ENCODE measurements at regions not wholly inside any gene's neighbourhood (a gene's known extent, or its start where the extent isn't known, plus 50 kb on each side); places are given as distances from the start of the nearest gene placed in this dataset.

DNA sequence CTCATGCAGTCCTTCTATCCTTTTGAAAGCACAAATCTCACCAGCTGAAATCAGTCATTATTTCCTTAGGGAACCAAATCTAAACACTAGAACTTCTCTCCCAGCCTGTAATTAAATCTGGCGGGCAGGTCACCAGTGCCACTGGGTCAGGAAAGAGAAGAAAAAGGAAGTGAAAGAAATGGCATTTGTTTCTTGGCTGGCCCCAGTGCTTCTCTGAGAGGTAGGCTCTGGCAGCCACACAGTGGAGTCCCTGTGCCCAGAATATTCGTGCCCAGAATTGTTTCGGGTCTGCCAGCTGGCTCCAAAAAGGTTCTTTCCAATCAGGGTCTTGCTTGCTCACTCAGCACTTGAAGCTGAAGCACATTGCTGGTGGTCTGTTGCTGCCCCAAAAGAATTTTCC is 133.9 kb upstream of the MTAP start:
- DNase-seq (ENCODE audit: low read depth in 3 of 3) = no peak

DNA sequence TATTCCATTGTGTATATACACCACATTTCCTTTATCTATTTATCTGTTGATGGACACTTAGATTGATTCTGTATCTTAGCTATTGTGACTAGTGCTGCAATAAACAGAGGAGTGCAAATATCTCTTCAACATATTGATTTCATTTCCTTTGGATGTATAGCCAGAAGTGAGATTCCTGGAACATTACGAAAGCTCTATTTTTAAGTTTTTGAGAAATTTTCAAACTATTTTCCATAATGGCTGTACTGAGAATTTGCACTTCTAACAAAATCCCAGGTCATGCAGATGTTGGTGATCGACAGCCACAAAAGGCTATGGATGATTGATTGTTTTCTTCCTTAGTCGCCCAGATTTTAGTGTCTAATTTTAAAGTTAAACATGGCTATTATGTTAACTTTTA is 132.7 kb upstream of the MTAP start:
- DNase-seq (ENCODE audit: low read depth in 3 of 3) = no peak

DNA sequence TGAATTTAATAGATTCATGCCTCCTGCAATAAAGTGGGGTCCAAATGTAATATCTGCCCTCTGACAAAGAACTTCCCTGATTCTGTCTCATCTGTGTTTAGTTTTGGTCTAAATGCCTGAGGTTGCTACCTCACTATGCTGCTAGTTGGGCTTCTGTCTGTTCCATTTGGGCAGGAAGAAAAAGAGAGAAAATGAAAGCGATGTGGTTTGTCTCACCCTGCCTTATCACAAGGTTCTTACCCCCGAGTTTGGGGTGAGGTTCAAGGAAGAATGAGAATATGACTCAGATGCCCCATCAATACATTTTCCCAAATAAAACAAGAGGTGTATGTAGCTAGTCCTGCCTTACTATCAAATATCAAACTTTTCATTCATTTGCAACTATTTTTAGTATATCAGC is 132.1 kb upstream of the MTAP start:
- DNase-seq (ENCODE audit: low read depth in 3 of 3) = no peak

DNA sequence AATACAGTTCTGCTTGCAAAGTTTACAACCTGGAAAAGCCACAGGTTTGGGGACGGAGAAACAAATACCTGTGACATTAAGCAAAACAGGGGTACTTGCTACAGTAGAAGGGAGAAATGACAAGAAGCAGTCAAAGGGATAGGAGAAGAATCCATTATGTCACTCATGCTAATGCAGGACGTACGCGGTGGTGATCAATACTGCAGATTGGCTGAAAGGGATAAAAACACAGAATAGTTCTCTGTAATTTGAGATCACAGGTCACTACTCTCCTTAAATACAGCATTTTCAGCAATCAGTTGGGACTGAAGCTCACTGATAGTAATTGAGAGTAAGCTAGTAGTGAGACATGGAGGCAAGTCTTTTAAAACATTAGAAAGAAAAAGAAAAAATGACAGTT is 130.3 kb upstream of the MTAP start:
- DNase-seq (ENCODE audit: low read depth in 3 of 3) = no peak

DNA sequence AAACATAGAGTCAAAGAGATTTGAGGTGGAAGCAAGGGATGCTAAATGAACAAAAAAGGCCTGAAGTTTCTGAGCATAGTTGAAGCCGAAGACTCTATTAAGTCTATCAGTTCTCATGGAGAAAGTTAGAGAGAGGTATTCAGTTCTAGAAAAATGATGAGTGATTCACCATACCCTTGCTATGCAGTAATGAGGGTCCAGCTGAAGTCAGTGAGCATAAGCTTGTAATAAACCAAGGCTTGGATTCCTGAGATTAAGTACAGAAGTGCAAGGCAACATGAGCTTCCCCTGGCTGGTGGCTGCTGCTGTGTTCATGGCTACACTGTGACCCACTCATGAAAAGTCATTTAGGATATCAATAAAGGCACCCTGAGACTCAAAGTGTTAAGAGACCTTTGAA is 129.7 kb upstream of the MTAP start:
- DNase-seq (ENCODE audit: low read depth in 3 of 3) = no peak

DNA sequence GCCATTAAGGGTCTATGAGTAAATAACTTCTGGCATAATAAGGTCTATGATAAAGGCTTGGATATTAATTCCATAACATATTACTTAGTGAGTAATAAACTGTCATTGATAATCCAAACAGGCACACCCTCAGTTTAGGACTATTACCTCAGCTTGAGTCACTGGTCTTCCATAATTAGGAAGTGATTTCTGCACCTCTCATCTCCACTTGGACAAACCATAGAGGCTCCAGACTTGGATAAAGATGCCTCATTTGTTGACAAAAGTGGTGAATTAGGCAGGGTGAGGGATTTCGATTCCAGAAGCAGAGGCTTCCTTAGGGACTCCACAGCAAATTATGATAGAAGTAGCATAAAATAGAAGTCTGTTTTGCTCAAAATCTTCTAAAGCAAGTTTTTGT is 127.5 kb upstream of the MTAP start:
- no peak for DNase-seq (ENCODE audit: low read depth in 3 of 3)

DNA sequence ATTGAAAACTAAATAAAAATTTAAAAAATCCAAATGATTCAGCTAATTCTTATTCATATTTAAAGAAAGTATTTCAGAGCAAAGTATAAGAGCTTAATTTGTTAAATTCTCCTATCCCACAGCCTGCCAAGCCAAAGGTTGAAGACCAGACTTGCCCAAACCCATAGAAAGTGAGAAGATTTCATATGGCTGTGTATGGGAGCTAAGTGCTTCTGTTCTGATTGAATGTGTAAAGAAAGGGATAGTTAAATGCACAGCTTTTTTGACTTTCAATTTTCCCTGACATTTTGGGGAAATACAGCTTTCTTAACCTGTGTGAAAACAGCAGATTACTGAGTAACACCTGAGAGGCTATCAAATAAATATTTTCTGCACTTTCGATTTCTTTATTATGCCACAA is 125.0 kb upstream of the MTAP start:
- DNase-seq (ENCODE audit: low read depth in 3 of 3) = no peak

DNA sequence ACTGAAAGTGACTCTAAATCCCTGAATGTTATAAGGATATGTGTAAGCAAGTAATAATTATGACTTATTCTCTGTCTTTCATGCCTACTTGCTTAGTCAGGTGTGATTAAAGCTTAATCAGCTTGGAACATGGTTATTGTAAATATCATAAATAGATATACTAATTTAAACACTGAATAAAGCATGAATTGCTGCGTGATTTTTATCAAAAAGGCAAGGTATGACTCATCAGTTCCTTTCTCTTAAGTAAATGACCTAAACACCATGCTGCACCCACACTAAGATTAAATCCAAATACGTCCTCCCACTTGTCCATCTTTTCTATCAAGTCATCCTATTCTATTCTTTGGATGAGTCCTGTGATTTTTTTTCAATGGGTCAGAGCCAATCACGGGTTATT is 124.6 kb upstream of the MTAP start:
- no peak for DNase-seq (ENCODE audit: low read depth in 3 of 3)

DNA sequence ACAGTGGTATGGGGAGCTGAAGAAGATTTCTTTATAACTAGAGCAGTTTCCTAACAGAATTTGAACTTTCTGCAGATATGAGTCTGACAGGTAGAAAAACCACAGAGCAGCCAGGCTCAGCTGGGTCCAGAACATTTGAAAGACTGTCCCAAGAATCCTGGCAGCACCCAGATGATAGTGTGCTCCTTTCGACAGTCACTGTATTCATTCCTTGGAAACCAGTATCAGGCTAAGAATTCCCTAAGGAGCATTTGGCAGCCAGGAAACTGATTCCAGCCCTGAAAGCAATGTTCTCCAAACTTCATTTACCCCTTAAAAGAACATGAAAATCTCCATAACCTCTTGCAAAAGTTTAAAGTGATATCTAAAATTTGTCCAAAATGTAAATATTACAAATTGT is 123.0 kb upstream of the MTAP start:
- no peak for DNase-seq (ENCODE audit: low read depth in 3 of 3)

DNA sequence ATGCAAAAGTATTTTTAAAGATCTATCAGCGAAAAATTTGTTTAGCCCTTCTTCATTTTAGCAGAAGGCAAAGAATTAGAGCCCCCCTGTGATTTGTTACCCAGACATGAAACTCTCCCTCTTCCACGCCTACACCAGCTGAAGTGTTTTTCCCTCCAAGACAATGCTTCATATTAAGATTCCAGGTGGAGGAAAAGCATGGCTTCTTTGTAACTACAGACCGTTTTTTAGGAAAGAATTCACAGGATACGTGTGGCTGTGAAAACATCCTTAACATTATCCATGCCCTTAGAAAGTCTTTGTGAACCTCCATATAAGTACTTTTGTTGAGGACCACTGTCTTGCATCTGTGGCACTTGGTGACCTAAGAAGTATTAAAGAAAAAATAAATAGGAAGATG is 121.8 kb upstream of the MTAP start:
- DNase-seq (ENCODE audit: low read depth in 3 of 3) = no peak

DNA sequence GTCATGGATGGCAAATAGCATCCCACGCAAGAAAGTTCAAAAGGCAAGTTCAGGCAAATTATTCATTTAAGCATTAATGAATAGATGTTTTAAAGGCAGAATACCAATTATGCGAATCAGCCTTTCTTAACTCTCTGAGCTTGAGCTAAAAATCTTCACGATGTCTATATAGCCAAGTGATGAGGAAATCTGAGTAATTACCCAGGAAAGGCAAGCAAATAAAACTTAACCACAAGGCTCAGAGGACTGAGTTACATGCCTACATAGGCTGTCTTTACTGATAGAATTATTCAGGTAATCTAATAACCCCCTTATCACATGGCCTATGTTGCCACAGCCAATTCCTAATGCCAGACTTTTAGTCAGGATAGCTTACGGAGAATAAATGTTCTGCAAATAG is 120.8 kb upstream of the MTAP start:
- no peak for DNase-seq (ENCODE audit: low read depth in 3 of 3)

DNA sequence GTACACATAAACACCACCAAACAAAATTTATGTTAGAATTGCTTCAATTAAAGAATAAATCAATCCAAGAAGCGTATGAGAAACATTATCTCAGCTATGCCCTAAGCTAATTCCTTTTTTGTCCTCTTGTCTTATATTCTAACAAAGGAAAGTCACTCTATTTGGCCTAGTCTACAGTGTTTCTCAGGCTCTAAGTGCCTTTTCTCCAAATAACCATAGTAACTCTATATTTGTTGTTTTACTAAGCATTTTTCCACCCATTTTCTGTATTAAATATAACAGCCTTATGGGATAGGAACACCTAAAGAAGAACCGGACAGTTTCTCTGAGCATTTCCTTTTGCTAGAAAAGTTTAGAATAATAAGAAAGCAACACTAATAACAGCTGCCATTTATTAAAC is 120.1 kb upstream of the MTAP start:
- DNase-seq (ENCODE audit: low read depth in 3 of 3) = no peak

DNA sequence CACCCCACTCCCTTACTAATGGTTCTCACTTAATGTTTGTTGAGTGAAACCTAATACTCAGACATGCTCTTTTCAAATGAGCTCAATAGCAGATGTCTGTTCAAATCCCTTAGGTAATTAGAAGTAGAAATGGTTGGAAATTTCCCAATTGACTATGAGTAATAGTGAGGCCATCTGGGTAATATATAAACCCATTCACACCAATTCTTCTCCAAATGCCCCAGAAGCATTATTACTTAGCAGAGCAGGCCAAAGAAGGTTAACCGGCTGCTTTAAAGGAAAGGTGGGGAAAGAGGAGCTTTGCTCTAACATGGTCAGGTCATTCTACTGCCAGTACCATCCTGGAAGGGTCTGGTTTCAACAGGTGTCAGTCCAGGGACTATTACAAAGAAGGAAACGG is 119.5 kb upstream of the MTAP start:
- DNase-seq (ENCODE audit: low read depth in 3 of 3) = no peak

DNA sequence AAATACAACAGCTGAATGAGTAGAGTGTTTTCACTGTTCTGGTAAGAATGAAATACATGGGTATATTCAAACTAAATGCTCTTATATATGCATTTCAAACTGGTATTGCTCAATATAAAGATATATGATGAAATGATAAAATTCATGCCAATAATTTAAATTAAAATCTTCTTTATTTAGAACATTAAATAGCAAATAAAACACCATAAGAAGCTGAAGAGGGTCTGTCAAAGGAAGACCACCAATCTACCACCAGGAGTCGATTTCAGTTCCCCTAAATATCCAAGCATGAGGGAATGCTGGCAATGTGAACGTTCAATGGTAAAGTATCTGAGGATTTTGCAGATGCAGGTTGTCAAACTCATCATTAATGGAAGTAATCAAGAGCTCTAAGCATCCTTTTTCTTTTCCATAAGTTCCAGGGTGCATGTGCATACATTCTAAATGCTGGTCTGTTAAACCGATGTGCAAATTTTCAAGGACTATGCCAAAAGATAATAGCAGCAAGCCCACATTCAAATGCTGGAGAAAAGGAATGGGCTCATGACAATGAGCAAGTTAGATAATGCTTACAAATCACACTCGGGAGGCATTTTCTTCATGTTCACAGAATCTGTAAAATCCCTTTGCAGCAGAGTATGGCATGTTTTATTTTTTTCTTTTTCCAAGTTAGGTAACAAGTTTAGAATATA is 118.8 kb upstream of the MTAP start:
- DNase-seq (ENCODE audit: low read depth in 3 of 3) = no peak

DNA sequence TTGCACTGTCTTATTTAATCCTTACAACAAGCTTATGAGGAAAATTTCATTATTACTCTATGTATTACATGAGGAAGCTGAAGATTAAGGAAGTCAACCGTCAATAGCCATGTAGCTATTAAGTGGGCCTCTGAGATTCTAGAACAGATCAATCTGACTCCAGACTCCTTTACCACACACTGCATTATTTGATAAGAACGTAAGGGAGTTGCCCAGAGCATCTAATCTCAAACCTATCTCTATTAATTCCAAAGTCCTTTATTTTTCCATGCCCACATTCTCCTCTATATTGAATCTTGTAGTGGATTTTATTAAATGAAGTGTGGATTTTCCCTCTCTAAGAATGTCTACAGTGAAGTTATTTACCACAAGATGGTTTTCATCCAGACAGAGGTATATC is 118.2 kb upstream of the MTAP start:
- no peak for DNase-seq (ENCODE audit: low read depth in 3 of 3)

DNA sequence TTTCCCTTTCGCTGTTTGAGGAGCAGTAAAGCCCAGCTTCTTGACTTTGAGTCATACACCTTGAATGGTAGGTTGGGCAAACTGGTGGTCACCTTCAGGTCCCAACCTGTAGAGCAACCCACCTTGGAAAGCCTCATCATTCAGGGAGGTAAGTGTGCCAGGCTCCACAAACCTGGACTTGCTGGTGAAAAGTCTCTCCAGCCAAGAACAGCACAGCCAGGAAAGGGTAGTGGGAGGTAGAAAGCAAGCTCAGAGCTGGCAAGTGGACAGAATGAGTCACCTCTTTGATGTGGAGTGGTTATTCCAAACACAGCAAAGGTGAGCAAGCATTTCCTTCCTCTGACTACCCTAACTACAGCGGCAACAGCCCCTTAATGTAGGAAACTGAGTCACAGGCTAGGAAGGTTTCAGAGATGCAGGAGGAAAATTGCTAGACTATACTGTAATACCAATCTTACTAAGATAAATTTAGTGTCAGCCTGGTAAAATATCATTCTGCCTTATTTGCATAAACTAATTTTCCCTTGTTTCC is 117.5 kb upstream of the MTAP start:
- DNase-seq (ENCODE audit: low read depth in 3 of 3) = peak; percentile 21 to 23 (median 22)

DNA sequence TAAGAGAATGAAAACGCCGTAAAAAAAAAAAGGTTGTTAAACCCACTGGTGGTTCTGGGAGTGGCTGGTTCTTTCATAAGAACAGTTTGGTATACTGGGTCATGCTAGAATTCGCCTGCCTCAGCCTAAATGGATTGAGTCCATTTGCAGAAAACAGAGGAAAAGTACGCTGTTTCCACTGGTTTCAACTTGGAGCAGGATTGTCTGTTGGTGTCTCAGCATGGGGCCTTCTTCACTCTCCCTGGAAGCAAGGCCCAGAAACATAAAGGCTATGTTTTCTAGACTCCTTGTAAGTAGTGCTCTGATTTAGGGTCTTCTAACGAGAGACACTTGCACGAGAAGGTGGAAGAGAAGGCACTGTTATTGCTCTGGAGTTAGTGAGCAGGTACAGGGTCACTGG is 116.9 kb upstream of the MTAP start:
- DNase-seq (ENCODE audit: low read depth in 3 of 3) = no peak

DNA sequence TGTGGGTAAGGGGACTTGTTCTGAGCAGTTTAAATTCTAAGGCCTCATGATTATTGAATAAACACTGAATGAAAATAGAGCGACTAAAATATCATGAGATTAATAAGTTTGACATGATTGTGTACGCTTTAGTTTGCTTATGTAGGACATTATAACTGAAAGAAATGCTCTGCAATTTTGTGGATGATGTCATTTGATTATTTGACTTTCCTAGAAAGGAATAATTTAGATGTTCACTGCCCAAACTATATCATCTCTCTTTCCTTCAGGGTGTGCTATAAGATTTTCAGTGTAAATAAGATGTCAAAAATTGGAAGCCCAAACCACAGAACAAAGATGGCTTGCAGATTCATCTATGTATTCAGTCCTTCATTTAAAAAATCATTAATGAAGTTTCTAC is 115.7 kb upstream of the MTAP start:
- DNase-seq (ENCODE audit: low read depth in 3 of 3) = no peak

DNA sequence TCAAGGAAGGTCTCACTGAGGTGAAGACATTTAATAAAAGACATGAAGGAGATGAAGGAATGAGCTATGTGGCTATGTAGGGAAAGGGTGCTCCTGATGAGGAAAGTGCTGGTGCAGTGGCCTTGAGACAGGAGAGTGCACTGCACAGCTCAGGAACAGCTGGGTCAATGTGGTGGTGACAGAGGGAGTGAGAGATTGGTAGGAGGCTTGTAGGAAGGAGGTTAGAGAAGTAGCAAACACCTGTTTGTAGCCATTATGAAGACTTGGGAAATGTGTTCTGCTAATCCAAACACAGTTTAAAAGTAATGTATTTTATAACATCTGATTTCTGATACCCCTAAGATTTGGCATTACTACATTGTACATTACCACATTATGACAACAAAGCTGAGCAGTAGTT is 115.1 kb upstream of the MTAP start:
- DNase-seq (ENCODE audit: low read depth in 3 of 3) = no peak

DNA sequence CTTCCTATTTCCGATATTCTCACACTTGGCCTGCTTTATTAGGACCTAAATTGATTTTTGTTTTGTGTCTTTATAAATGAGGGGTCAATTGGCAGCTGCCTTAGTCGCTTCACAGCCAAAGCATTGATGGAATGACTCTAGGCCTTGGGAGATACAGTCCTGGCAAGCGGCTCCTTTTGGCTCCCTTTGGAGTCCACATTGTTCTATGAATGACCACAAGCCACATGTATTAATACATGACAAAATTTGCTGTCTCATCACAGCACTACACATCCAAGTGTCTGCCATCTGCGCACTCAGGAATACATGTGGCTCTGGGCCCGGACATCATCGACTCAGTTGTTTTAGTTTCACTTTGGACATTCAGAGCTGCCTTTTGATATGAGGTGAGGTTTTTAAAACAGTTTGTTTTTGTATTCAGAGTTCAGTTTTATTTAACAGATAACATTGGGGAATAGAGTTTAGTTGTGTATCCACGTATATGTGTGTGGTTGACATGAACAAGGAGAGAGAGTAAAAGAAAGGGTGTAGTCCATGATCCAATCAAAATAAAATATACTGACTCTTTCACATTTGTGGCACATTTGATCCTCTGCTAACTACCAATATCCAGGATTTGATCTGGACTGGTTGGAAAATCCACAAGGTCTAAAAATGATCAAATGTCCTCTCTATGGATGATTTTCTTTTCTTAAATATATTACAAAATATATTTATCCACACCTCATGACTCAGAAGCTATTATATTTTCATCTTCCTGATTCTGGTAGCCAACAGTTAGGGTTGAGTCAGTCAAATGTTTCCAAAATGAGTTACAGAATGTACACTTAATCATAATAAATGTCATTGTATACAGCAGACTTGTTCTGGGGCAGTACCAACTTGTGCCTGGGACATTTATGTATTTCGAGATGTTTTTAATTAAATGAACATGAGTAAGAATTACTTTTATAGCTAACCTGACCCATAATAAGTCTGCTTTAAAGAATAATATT is 114.0 kb upstream of the MTAP start:
- DNase-seq (ENCODE audit: low read depth in 3 of 3) = no peak

DNA sequence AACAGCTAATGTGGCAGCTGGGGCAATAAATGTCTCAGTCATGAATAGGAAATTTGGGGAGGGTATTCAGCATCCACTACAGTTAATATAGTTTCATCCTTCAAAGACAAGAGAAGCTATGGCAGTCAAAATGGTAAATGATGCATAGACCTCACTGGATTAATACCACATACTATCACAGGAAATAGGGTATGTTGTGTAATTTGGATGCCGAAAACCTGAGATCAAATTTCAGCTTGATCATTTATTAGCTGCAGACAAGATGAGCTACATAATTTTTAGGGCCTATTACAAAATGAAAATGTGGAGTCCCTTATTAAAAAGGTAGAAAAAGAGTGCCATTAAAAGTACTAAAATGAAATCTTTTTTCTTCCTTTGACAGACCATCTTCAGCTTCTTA is 112.6 kb upstream of the MTAP start:
- DNase-seq (ENCODE audit: low read depth in 3 of 3) = no peak

DNA sequence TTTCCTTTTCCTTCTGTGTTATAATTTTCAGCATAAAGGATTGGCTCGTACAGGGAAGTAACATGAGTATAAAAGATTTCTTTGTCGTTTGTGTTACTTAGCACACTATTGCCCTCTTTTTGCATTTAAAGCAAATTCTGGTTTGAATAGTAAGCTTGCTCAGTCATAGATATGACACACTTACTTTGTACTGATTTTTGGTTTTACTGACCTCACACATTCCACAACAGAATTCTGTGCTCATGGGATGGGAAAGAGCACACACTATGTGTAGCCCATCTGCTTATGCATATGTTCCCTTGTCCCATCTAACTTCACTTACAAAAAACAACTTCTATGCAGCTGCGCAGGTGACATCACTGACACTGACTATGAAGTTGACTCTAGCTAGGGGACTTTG is 111.9 kb upstream of the MTAP start:
- DNase-seq (ENCODE audit: low read depth in 3 of 3) = no peak

DNA sequence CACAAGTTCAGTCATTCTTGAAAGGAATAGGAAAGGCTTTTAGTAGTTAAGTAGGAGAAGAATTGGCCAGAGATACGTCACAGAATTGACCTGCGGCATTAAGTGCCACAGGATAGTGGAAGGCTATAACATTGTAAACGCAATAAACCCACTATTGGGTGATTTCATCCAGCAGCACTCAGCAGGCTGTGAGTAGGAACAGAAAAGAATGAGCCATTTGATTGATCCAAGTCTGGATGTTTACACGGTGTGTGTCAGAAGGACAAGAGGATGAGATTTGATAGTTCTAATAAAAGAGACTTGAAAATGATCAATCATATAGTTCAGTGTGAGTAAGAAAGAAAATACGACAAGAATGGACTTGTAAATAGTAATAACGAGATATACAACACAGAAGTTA is 110.0 kb upstream of the MTAP start:
- DNase-seq (ENCODE audit: low read depth in 3 of 3) = no peak
